Keratinocyte (primary cell): ENCODE measurements at regions not wholly inside any gene's neighbourhood (a gene's known extent, or its start where the extent isn't known, plus 50 kb on each side); places are given as distances from the start of the nearest gene placed in this dataset.

ENCODE experiments used
- DNase-seq: peaks from one replicate; pipeline ENCODE4 v3.0.0-alpha.2; 2011; ENCODE audit warnings: low read depth, missing footprints, low spot score
- FAIRE-seq: peaks from 2 replicates; lab custom pipeline; 2011; peaks lifted over from hg19 to GRCh38; lab: Jason Lieb, UNC
- H2AFZ ChIP-seq: 2 replicates; pipeline ENCODE4 v1.6.0; 2012; ENCODE audit warnings: low read length, control low read depth, inconsistent platforms; ENCODE audit not compliant: control insufficient read depth
- H3K27ac ChIP-seq: 2 replicates; pipeline ENCODE4 v1.5.1; 2011; ENCODE audit warnings: low read length; ENCODE audit not compliant: control insufficient read depth, insufficient read depth
- H3K27me3 ChIP-seq: 3 replicates; pipeline ENCODE4 v1.6.0; 2011; ENCODE audit warnings: low read length; ENCODE audit not compliant: control insufficient read depth, insufficient read depth; ENCODE audit errors: extremely low read depth
- H3K36me3 ChIP-seq, 2 experiments: 2 replicates in 1 of 2; 3 replicates in 1 of 2; pipeline ENCODE4 v1.5.1; 2011; ENCODE audit warnings: low read length in 2 of 2, mild to moderate bottlenecking in 1 of 2; ENCODE audit not compliant: control insufficient read depth in 2 of 2, insufficient read depth in 2 of 2; ENCODE audit errors: extremely low read depth in 1 of 2
- H3K4me1 ChIP-seq: 3 replicates; pipeline ENCODE4 v1.5.1; 2011; ENCODE audit warnings: low read length; ENCODE audit not compliant: control insufficient read depth, insufficient read depth; ENCODE audit errors: extremely low read depth
- H3K4me2 ChIP-seq: 3 replicates; pipeline ENCODE4 v1.6.0; 2011; ENCODE audit warnings: low read depth, low read length; ENCODE audit not compliant: control insufficient read depth, insufficient read depth; ENCODE audit errors: extremely low read depth
- H3K4me3 ChIP-seq, 3 experiments: fragments of 200-600 bp in 1 of 3; sonication (generic) in 1 of 3; 2 replicates in 2 of 3; 3 replicates in 1 of 3; pipeline ENCODE4 v1.5.1; 2011 to 2016; ENCODE audit warnings: low read length in 3 of 3, mild to moderate bottlenecking in 3 of 3, control low read depth in 2 of 3, inconsistent platforms in 1 of 3, low read depth in 1 of 3, mixed read lengths in 1 of 3, mixed run types in 1 of 3, moderate library complexity in 1 of 3; ENCODE audit not compliant: control insufficient read depth in 2 of 3, insufficient read depth in 2 of 3; ENCODE audit errors: extremely low read depth in 1 of 3
- H3K79me2 ChIP-seq: 2 replicates; pipeline ENCODE4 v1.6.0; 2012; ENCODE audit warnings: low read length; ENCODE audit not compliant: control insufficient read depth, insufficient read depth
- H3K9ac ChIP-seq: 3 replicates; pipeline ENCODE4 v1.6.0; 2011; ENCODE audit warnings: low read length; ENCODE audit not compliant: control insufficient read depth, insufficient read depth; ENCODE audit errors: extremely low read depth
- H3K9me1 ChIP-seq: 3 replicates; pipeline ENCODE4 v1.6.0; 2011; ENCODE audit warnings: low read length; ENCODE audit not compliant: control insufficient read depth, insufficient read depth; ENCODE audit errors: extremely low read depth
- H3K9me3 ChIP-seq: 2 replicates; pipeline ENCODE4 v1.5.1; 2012; ENCODE audit warnings: low read depth, low read length; ENCODE audit not compliant: control insufficient read depth
- H4K20me1 ChIP-seq: 3 replicates; pipeline ENCODE4 v1.6.0; 2011; ENCODE audit warnings: low read length; ENCODE audit not compliant: control insufficient read depth, insufficient read depth; ENCODE audit errors: extremely low read depth
- CTCF ChIP-seq, 3 experiments: IDR thresholded peaks in 1 of 3; conservative IDR thresholded peaks in 1 of 3; optimal IDR thresholded peaks in 1 of 3; 2 replicates in 2 of 3; 3 replicates in 1 of 3; pipeline versions ENCODE3 to v1.5.1; 2011; ENCODE audit warnings: low read length in 3 of 3, mild to moderate bottlenecking in 3 of 3, moderate library complexity in 2 of 3, control low read depth in 1 of 3, inconsistent platforms in 1 of 3; ENCODE audit not compliant: insufficient read depth in 2 of 3; ENCODE audit errors: extremely low read depth in 1 of 3
- EZH2 ChIP-seq: IDR thresholded peaks from one replicate; pipeline ENCODE4 v1.6.1; 2012; ENCODE audit warnings: inconsistent platforms, mild to moderate bottlenecking, low read length, moderate library complexity
- dilution Hi-C: fragments of 300-500 bp; cut with MboI; formaldehyde crosslinking; loops from one replicate; pipeline ENCODE4 v1.7.0; 2020; ENCODE audit warnings: low sequenced_read_pairs; ENCODE audit not compliant: extremely low pct_ligation_motif_present

GRCh38 chr15:31452595-31453557 is 126.2 kb downstream of the KLF13 start:
- H3K4me3 ChIP-seq: no peak overlapping the region
- no peaks in the 10 kb centered on the region for H3K36me3 ChIP-seq
- H3K9me3 ChIP-seq: no peaks in the 10 kb centered on the region
- peaks cover 21% of the 10 kb centered on the region for H3K4me1 ChIP-seq
- no peak overlapping the region for H3K4me2 ChIP-seq
- no peaks in the 10 kb centered on the region for H4K20me1 ChIP-seq
- no peaks in the 10 kb centered on the region for H3K9me1 ChIP-seq
- dilution Hi-C loops: no loop called here
- no peaks in the 10 kb centered on the region for H3K79me2 ChIP-seq
- no peak overlapping the region for H3K9ac ChIP-seq
- DNase-seq: no peak
- no peak for FAIRE-seq
- no peak overlapping the region for H2AFZ ChIP-seq
- TF ChIP-seq EZH2 (no peak), CTCF (optimal IDR thresholded peaks at IDR 0.05 in 1 of 3, IDR thresholded peaks at IDR 0.05 in 1 of 3, conservative IDR thresholded peaks at IDR 0.05 in 1 of 3; ENCODE audit: extremely low read depth in 1 of 3, insufficient read depth in 2 of 3, low read length in 3 of 3) (no peak)
- no peak overlapping the region for H3K27ac ChIP-seq
- H3K27me3 ChIP-seq: no peaks in the 10 kb centered on the region

- FAIRE-seq (no peak), DNase-seq (no peak)
- H3K79me2 ChIP-seq: no peaks in the 10 kb centered on the region
- no peaks in the 10 kb centered on the region for H3K27me3 ChIP-seq
- TF ChIP-seq EZH2 (no peak), CTCF (optimal IDR thresholded peaks at IDR 0.05 in 1 of 3, IDR thresholded peaks at IDR 0.05 in 1 of 3, conservative IDR thresholded peaks at IDR 0.05 in 1 of 3; ENCODE audit: extremely low read depth in 1 of 3, insufficient read depth in 2 of 3, low read length in 3 of 3) (no peak)
- H4K20me1 ChIP-seq: no peaks in the 10 kb centered on the region
- dilution Hi-C loops: no loop called here
- H3K4me3 ChIP-seq: no peak overlapping the region
- H3K4me2 ChIP-seq: no peak overlapping the region
- H3K36me3 ChIP-seq: no peaks in the 10 kb centered on the region
- H2AFZ ChIP-seq: no peak overlapping the region
- H3K4me1 ChIP-seq: peaks cover 28% of the 10 kb centered on the region
- H3K9me1 ChIP-seq: no peaks in the 10 kb centered on the region
- H3K9me3 ChIP-seq: no peaks in the 10 kb centered on the region
- H3K27ac ChIP-seq: no peak overlapping the region
- no peak overlapping the region for H3K9ac ChIP-seq
Observed at GRCh38 chr15:31453558-31454318, 127.1 kb downstream of the KLF13 start.
